ENCODE measurements at regions not wholly inside any gene's neighbourhood (a gene's known extent, or its start where the extent isn't known, plus 50 kb on each side); places are given as distances from the start of the nearest gene placed in this dataset.

DNA sequence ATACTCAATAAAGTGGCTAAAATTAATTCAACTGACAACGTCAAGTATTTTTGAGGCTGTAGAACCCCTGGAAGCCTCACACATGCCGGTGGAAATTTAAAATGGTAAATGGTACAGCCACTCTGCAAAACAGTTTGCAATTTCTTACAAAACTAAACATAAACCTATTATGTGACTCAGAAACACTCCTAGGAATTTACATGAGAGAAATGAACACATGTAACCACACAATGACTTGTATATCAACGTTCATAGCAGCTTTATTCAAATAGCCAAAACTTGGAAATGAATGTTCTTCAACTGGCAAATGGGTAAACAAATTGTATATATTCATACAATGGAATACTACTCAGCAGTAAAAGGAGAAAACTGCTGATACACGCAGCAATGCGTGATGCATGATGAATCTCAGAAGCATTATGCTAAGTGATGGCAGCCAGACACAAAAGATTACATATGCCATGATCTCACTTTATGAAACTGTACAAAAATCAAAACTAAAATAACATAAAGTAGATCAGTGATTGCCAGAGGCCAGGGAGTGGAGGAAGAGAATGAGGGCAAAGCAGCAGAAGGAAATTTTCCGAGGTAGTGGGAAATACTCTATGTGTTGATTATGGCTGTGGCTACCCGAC is 112.5 kb downstream of the FAM50B start:
- intact Hi-C loops (cut with DNase I), result no loop called here
- Histone ChIP-seq H3K36me3 (no peaks in the 10 kb centered on the region), H3K27me3 (no peaks in the 10 kb centered on the region), H3K4me3 (no peak overlapping the region), H3K27ac (no peak overlapping the region), H3K9me3 (no peaks in the 10 kb centered on the region), H3K4me1 (no peaks in the 10 kb centered on the region)
- TF ChIP-seq, protein P1, sequence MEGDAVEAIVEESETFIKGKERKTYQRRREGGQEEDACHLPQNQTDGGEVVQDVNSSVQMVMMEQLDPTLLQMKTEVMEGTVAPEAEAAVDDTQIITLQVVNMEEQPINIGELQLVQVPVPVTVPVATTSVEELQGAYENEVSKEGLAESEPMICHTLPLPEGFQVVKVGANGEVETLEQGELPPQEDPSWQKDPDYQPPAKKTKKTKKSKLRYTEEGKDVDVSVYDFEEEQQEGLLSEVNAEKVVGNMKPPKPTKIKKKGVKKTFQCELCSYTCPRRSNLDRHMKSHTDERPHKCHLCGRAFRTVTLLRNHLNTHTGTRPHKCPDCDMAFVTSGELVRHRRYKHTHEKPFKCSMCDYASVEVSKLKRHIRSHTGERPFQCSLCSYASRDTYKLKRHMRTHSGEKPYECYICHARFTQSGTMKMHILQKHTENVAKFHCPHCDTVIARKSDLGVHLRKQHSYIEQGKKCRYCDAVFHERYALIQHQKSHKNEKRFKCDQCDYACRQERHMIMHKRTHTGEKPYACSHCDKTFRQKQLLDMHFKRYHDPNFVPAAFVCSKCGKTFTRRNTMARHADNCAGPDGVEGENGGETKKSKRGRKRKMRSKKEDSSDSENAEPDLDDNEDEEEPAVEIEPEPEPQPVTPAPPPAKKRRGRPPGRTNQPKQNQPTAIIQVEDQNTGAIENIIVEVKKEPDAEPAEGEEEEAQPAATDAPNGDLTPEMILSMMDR (IDR thresholded peaks at IDR 0.05), result no peak
- TF ChIP-seq POLR2A (IDR thresholded peaks at IDR 0.05) (no peak), POLR2AphosphoS5 (IDR thresholded peaks at IDR 0.05; ENCODE audit: insufficient read depth in 1 of 2, low read depth in 1 of 2) (no peak)
- DNase-seq (ENCODE audit: extremely low spot score in 2 of 2), result no peak

- Histone ChIP-seq H3K27me3 (no peaks in the 10 kb centered on the region), H3K4me3 (no peak overlapping the region), H3K27ac (no peak overlapping the region), H3K36me3 (no peaks in the 10 kb centered on the region), H3K9me3 (no peaks in the 10 kb centered on the region), H3K4me1 (no peaks in the 10 kb centered on the region)
- DNase-seq (ENCODE audit: extremely low spot score in 2 of 2), result no peak
- TF ChIP-seq POLR2A (IDR thresholded peaks at IDR 0.05) (no peak), POLR2AphosphoS5 (IDR thresholded peaks at IDR 0.05; ENCODE audit: insufficient read depth in 1 of 2, low read depth in 1 of 2) (no peak)
- intact Hi-C loops (cut with DNase I), result no loop called here
Observed at GRCh38 chr6:3962291-3963280, 113.4 kb downstream of the FAM50B start.

GRCh38 chr6:3963426-3963825 is 114.3 kb downstream of the FAM50B start:
- TF ChIP-seq POLR2AphosphoS5 (IDR thresholded peaks at IDR 0.05; ENCODE audit: insufficient read depth in 1 of 2, low read depth in 1 of 2), result no peak
- TF ChIP-seq, protein P1 (IDR thresholded peaks at IDR 0.05), result no peak
- TF ChIP-seq POLR2A (IDR thresholded peaks at IDR 0.05), result no peak
- no peak for DNase-seq (ENCODE audit: extremely low spot score in 2 of 2)
- H3K4me1 ChIP-seq, result no peaks in the 10 kb centered on the region
- H3K36me3 ChIP-seq, result no peaks in the 10 kb centered on the region
- H3K27ac ChIP-seq, result no peak overlapping the region
- H3K27me3 ChIP-seq, result no peaks in the 10 kb centered on the region
- no peak overlapping the region for H3K4me3 ChIP-seq
- intact Hi-C loops (cut with DNase I), result no loop called here
- no peaks in the 10 kb centered on the region for H3K9me3 ChIP-seq

- no peak for DNase-seq (ENCODE audit: extremely low spot score in 2 of 2)
- Histone ChIP-seq H3K4me1 (no peaks in the 10 kb centered on the region), H3K9me3 (no peaks in the 10 kb centered on the region), H3K27ac (no peak overlapping the region), H3K36me3 (no peaks in the 10 kb centered on the region), H3K4me3 (no peak overlapping the region), H3K27me3 (no peaks in the 10 kb centered on the region)
- intact Hi-C loops (cut with DNase I), result no loop called here
- TF ChIP-seq POLR2AphosphoS5 (IDR thresholded peaks at IDR 0.05; ENCODE audit: insufficient read depth in 1 of 2, low read depth in 1 of 2) (no peak), POLR2A (IDR thresholded peaks at IDR 0.05) (no peak)
- TF ChIP-seq, protein P1 (IDR thresholded peaks at IDR 0.05), result no peak
Observed at GRCh38 chr6:3965071-3965718, 113.7 kb downstream of the FAM217A start.

DNA sequence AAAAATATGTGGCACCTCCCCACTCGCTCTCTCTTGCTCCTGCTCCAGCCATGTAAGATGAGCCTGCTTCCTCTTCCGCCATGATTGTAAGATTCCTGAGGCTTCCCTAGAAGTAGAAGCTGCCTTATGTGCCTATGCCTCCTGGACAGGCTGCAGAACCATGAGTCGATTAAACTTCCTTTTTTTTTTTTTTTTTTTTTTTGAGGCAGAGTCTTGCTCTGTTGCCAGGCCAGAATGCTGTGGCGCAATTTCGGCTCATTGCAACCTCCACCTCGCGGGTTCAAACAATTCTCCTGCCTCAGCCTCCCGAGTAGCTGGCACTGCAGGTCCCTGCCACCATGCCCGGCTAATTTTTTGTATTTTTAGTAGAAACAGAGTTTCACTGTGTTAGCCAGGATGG is 112.5 kb downstream of the FAM217A start:
- DNase-seq (ENCODE audit: extremely low spot score in 2 of 2), result no peak
- intact Hi-C loops (cut with DNase I), result no loop called here
- no peak overlapping the region for H3K4me3 ChIP-seq
- no peaks in the 10 kb centered on the region for H3K27me3 ChIP-seq
- H3K27ac ChIP-seq, result no peak overlapping the region
- peaks cover 0 to 4% of the 10 kb centered on the region in 2 donors for H3K36me3 ChIP-seq
- TF ChIP-seq POLR2A (IDR thresholded peaks at IDR 0.05) (no peak), POLR2AphosphoS5 (IDR thresholded peaks at IDR 0.05; ENCODE audit: insufficient read depth in 1 of 2, low read depth in 1 of 2) (no peak)
- TF ChIP-seq, protein P1 (IDR thresholded peaks at IDR 0.05), result no peak
- H3K9me3 ChIP-seq, result no peaks in the 10 kb centered on the region
- H3K4me1 ChIP-seq, result no peaks in the 10 kb centered on the region

Measured in vagina (tissue), 2 donors.